Esophagus muscularis mucosa (tissue), 4 donors: ENCODE measurements at regions not wholly inside any gene's neighbourhood (a gene's known extent, or its start where the extent isn't known, plus 50 kb on each side); places are given as distances from the start of the nearest gene placed in this dataset.

Experiments used
- DNase-seq: peaks from one replicate; pipeline ENCODE4 v3.0.0-alpha.2; 2017; ENCODE audit errors: extremely low spot score
- H3K27ac ChIP-seq, 4 donors: fragments of 200-600 bp; sonication (generic); replicated peaks in 1 of 4; 1 replicate in 3 of 4; 2 replicates in 1 of 4; pipeline ENCODE4 v1.5.1; 2016 to 2019; ENCODE audit warnings: mild to moderate bottlenecking in 1 of 4
- H3K27me3 ChIP-seq, 4 donors: fragments of 200-600 bp; sonication (generic); one replicate each; pipeline versions ENCODE4 v1.5.1 to v1.6.0; 2016 to 2019
- H3K36me3 ChIP-seq, 4 donors: fragments of 200-600 bp; sonication (generic); one replicate each; pipeline ENCODE4 v1.5.1; 2016 to 2019
- H3K4me1 ChIP-seq, 4 donors: fragments of 200-600 bp; sonication (generic); one replicate each; pipeline ENCODE4 v1.5.1; 2016 to 2019
- H3K4me3 ChIP-seq, 4 donors: fragments of 200-600 bp; sonication (generic); 1 replicate in 2 of 4; 2 replicates in 2 of 4; pipeline ENCODE4 v1.5.1; 2016 to 2019; ENCODE audit warnings: mild to moderate bottlenecking in 4 of 4, moderate library complexity in 1 of 4
- H3K9me3 ChIP-seq, 4 donors: fragments of 200-600 bp; sonication (generic); 1 replicate in 3 of 4; 2 replicates in 1 of 4; pipeline ENCODE4 v1.5.1; 2016 to 2019
- CTCF ChIP-seq, 3 experiments: fragments of 200-600 bp in 2 of 3; fragments of 450-650 bp in 1 of 3; sonication (generic) in 2 of 3; IDR thresholded peaks; one replicate each; pipeline ENCODE4 v1.5.1; 2017 to 2019; ENCODE audit warnings: antibody characterized with exemption in 3 of 3, mild to moderate bottlenecking in 2 of 3, moderate library complexity in 1 of 3
- EP300 ChIP-seq: sonication (generic); formaldehyde crosslinking; IDR thresholded peaks from one replicate; pipeline ENCODE4 v1.6.1; 2017; ENCODE audit warnings: antibody characterized with exemption
- POLR2A ChIP-seq: fragments of 450-650 bp; IDR thresholded peaks from one replicate; pipeline ENCODE4 v1.6.1; 2017; ENCODE audit warnings: antibody characterized with exemption, moderate library complexity, mild to moderate bottlenecking, low read depth
- POLR2AphosphoS5 ChIP-seq, 2 donors: sonication (generic); formaldehyde crosslinking; IDR thresholded peaks; one replicate each; pipeline ENCODE4 v1.6.1; 2017; ENCODE audit warnings: antibody characterized with exemption in 2 of 2
- WGBS: methylation state at CpG from one replicate; pipeline ENCODE4 v1.1.5; 2018; 5-methylcytosine and 5-hydroxymethylcytosine counted together
- intact Hi-C: fragments of 100-400 bp; cut with DNase I; formaldehyde crosslinking; loops from one replicate; pipeline ENCODE4 v1.15.1; 2023

- intact Hi-C loops: no loop called here
- no peaks in the 10 kb centered on the region for H3K27me3 ChIP-seq
- H3K27ac ChIP-seq: no peak overlapping the region
- H3K9me3 ChIP-seq: no peaks in the 10 kb centered on the region
- no peaks in the 10 kb centered on the region for H3K36me3 ChIP-seq
- H3K4me1 ChIP-seq: no peaks in the 10 kb centered on the region
- no peak for DNase-seq
- TF ChIP-seq CTCF (IDR thresholded peaks at IDR 0.05): no peak
- TF ChIP-seq EP300: no peak
- no peak for TF ChIP-seq POLR2A
- TF ChIP-seq POLR2AphosphoS5 (IDR thresholded peaks at IDR 0.05): no peak
- no peak overlapping the region for H3K4me3 ChIP-seq
- 93% methylated on average over 2 of the region's 2 CpGs for WGBS
Observed at GRCh38 chr9:26335116-26335515, 557.5 kb downstream of the CAAP1 start.

DNA sequence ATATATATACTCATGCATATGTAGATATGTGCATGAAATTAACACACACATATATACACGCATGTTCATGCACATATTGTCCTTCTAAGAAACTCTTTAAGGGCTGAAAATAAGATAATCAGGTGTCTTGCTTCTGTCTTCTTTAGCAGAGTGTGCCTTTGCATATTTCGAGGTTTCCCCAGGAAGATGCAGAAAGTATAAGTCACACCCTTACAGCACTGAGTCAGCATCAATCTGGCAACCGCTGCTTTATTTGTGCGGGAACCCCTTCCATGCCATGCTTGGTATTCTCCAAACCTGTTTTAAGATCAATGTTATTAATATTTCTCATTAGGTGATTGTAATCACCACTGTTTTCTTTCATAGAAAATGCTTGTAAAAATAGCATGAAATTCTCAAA is 557.9 kb downstream of the CAAP1 start:
- Histone ChIP-seq H3K27ac (no peak overlapping the region), H3K4me3 (no peak overlapping the region), H3K9me3 (no peaks in the 10 kb centered on the region), H3K36me3 (no peaks in the 10 kb centered on the region), H3K4me1 (no peaks in the 10 kb centered on the region), H3K27me3 (no peaks in the 10 kb centered on the region)
- no peak for DNase-seq
- WGBS: 95% methylated on average over 4 of the region's 4 CpGs
- intact Hi-C loops: no loop called here
- TF ChIP-seq POLR2AphosphoS5 (IDR thresholded peaks at IDR 0.05): no peak
- no peak for TF ChIP-seq CTCF (IDR thresholded peaks at IDR 0.05)
- no peak for TF ChIP-seq EP300
- TF ChIP-seq POLR2A: no peak

DNA sequence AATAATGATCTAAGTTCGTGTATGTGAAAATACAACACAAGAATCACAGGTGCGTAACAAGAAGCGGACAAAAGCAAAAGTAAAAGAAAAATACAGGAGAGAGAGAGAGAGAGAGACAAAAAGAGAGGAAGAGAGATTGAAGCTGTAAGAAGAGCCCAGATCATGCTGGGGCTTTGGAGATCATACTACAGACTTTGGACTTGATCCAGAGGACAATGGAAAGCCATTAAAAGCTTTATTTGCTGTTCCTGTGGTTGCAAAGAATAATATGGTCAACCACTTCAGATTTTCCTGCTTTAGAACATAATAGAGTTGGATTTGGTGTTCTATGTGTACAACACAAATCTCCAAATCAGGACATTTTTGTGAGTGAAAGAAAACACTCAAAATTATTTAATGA is 561.4 kb downstream of the CAAP1 start:
- intact Hi-C loops: no loop called here
- DNase-seq: no peak
- no peaks in the 10 kb centered on the region for H3K36me3 ChIP-seq
- TF ChIP-seq POLR2AphosphoS5 (IDR thresholded peaks at IDR 0.05) (no peak), CTCF (IDR thresholded peaks at IDR 0.05) (no peak), POLR2A (no peak), EP300 (no peak)
- H3K27ac ChIP-seq: no peak overlapping the region
- H3K4me1 ChIP-seq: peaks cover 0 to 4% (median 3%) of the 10 kb centered on the region in 4 donors
- H3K9me3 ChIP-seq: no peaks in the 10 kb centered on the region
- H3K4me3 ChIP-seq: no peak overlapping the region
- H3K27me3 ChIP-seq: no peaks in the 10 kb centered on the region
- WGBS: 98% methylated on average over 3 of the region's 3 CpGs

DNA sequence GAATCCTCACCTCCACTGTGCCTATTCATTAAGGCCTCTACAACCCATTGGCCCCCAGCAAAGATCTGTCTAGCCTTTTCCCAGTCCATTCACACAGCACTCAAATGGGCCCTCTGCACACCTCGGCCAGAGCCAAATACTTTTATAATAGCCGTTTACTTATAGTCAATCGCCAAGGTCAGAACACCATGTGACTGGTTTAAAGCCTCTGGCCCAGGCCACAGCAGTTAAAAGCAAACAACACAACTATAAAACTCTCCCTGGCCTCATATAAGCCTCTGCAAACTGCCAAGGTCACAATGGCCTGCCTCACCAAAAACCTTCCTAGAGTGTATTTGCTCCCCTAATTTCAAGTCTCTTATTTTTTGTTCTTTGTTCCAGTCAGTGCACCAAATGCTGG is 562.6 kb downstream of the CAAP1 start:
- DNase-seq: no peak
- no peak for TF ChIP-seq EP300
- TF ChIP-seq POLR2AphosphoS5 (IDR thresholded peaks at IDR 0.05): no peak
- no peak for TF ChIP-seq POLR2A
- no peak for TF ChIP-seq CTCF (IDR thresholded peaks at IDR 0.05)
- Histone ChIP-seq H3K36me3 (no peaks in the 10 kb centered on the region), H3K4me3 (no peak overlapping the region), H3K4me1 (peaks cover 0 to 16% (median 14%) of the 10 kb centered on the region in 4 donors), H3K27ac (no peak overlapping the region), H3K9me3 (no peaks in the 10 kb centered on the region), H3K27me3 (no peaks in the 10 kb centered on the region)
- whole genome bisulfite sequencing: 86% methylated on average over 3 of the region's 3 CpGs
- intact Hi-C loops: loop anchor here (5.0 kb wide), 1 partner anchor 368 kb away; no protein-coding TSS in a partner anchor

- DNase-seq: no peak
- TF ChIP-seq CTCF (IDR thresholded peaks at IDR 0.05) (peak; percentile 71 to 88 (median 80)), EP300 (no peak)
- no peak overlapping the region for H3K27ac ChIP-seq
- intact Hi-C loops: loop anchor here (5.0 kb wide), 1 partner anchor 364 kb away; no protein-coding TSS in a partner anchor
- peaks cover 0 to 26% (median 20%) of the 10 kb centered on the region in 4 donors for H3K4me1 ChIP-seq
- no peaks in the 10 kb centered on the region for H3K27me3 ChIP-seq
- H3K4me3 ChIP-seq: no peak overlapping the region
- H3K9me3 ChIP-seq: no peaks in the 10 kb centered on the region
- 0% methylated on average over 3 of the region's 3 CpGs for WGBS
- H3K36me3 ChIP-seq: no peaks in the 10 kb centered on the region
Observed at GRCh38 chr9:26326563-26326962, 566.0 kb downstream of the CAAP1 start.
